ENCODE measurements at regions not wholly inside any gene's neighbourhood (a gene's known extent, or its start where the extent isn't known, plus 50 kb on each side); places are given as distances from the start of the nearest gene placed in this dataset.

DNA sequence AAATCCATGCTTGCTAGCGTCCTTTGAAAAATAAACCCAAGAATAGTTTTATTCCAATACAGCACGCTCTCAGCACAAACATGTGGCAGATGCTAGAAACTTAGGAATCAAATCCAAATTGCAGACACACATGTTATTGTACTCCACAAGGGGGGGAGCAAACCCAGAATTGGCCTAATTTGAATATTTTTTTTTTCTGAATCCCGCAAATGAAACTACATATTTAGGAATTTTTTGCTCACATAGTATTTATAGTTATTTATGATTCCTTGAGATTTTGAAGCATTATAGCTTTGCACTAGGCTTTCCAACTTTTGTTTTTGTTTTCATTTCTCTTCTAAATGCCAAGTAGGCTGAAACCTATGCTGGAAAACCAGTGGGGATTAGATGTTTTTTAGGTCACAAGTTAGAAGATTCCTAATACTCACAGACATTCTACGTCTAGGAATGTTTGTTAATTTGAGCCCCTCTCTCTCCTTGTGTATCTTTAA is 59.3 kb upstream of the CDH11 start:
- H3F3A ChIP-seq (ENCODE audit: low read length, unreplicated experiment) = no peaks in the 10 kb centered on the region
- no peak overlapping the region for H2AFZ ChIP-seq (ENCODE audit: low read length)
- no peaks in the 10 kb centered on the region for H4K20me1 ChIP-seq (ENCODE audit: low read length)
- no TSS peak for BruUV-seq (replicated peaks)
- no peaks in the 10 kb centered on the region for H3K36me3 ChIP-seq (ENCODE audit: low read depth, low read length)
- ChIA-PET POLR2A (ENCODE audit: unreplicated experiment) (interaction anchor here (0.6 kb wide), 1 partner anchor 602 kb away, joined by 3 read pairs; no protein-coding TSS in a partner anchor), CTCF (no interaction called here)
- no peak for DNase-seq
- intact Hi-C loops (cut with micrococcal nuclease) = no loop called here
- H3K27me3 ChIP-seq (ENCODE audit: low read length) = no peaks in the 10 kb centered on the region
- H3K27ac ChIP-seq (ENCODE audit: low read length) = no peak overlapping the region
- no peaks in the 10 kb centered on the region for H3K4me1 ChIP-seq (ENCODE audit: insufficient read depth, low read length)
- no peak overlapping the region for H3K4me3 ChIP-seq (ENCODE audit: low read length)
- TF ChIP-seq EZH2 (IDR thresholded peaks at IDR 0.05; ENCODE audit: low read length, unreplicated experiment) (no peak), EZH2phosphoT487 (IDR thresholded peaks at IDR 0.05; ENCODE audit: borderline replicate concordance, low read length) (no peak)
- TF ChIP-seq, protein P1, sequence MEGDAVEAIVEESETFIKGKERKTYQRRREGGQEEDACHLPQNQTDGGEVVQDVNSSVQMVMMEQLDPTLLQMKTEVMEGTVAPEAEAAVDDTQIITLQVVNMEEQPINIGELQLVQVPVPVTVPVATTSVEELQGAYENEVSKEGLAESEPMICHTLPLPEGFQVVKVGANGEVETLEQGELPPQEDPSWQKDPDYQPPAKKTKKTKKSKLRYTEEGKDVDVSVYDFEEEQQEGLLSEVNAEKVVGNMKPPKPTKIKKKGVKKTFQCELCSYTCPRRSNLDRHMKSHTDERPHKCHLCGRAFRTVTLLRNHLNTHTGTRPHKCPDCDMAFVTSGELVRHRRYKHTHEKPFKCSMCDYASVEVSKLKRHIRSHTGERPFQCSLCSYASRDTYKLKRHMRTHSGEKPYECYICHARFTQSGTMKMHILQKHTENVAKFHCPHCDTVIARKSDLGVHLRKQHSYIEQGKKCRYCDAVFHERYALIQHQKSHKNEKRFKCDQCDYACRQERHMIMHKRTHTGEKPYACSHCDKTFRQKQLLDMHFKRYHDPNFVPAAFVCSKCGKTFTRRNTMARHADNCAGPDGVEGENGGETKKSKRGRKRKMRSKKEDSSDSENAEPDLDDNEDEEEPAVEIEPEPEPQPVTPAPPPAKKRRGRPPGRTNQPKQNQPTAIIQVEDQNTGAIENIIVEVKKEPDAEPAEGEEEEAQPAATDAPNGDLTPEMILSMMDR (conservative IDR thresholded peaks at IDR 0.05; ENCODE audit: low read depth, low read length) = no peak
- H3K79me2 ChIP-seq (ENCODE audit: low read length) = no peaks in the 10 kb centered on the region
- no peak for ATAC-seq
- H3K9me3 ChIP-seq (ENCODE audit: low read length) = no peaks in the 10 kb centered on the region
- no peaks in the 10 kb centered on the region for H3K9me2 ChIP-seq (replicated peaks; ENCODE audit: low read length)
- H3K4me2 ChIP-seq (ENCODE audit: low read length) = no peak overlapping the region
- H3K9ac ChIP-seq (ENCODE audit: low read length) = no peak overlapping the region

DNA sequence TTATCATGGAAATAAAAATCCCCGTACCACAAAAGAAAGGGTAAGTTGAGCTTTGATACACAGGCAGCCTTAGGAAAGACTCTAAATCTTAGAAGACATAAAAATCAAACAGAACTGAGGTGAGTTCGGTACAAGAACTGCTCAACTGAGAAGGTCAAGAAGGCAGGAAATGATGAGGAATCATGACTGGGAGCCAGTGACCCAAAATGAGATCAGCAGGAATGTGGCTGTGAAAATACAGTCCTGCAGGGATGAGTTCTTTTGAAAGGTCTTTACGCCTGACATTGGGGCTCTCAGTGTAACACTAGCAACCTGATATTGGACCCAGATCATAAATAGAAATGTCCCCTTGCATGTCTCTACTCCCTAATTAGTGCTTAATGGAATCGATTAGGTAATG is 56.3 kb upstream of the CDH11 start:
- no peak for TF ChIP-seq EZH2phosphoT487 (IDR thresholded peaks at IDR 0.05; ENCODE audit: borderline replicate concordance, low read length)
- TF ChIP-seq EZH2 (IDR thresholded peaks at IDR 0.05; ENCODE audit: low read length, unreplicated experiment) = no peak
- TF ChIP-seq, protein P1 (conservative IDR thresholded peaks at IDR 0.05; ENCODE audit: low read depth, low read length) = no peak

DNA sequence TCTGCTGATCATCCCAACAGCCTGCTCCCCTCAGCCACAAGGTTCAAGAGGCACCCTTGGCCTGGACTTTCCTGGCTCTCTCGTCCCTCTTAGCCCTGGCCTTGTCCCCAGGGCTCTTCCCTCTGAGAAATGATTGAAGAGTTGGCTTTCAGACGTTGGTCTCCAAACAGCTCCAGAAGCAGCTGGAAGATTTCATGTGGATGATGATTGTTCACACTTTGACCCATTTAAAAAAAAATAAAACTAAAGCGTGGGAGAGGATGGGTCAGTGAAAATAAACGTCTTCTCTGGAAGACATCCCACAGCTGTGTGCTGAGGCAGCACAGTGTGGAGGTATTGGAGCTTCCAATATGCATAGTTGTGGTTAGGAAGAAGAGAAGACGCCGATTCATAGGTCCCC is 54.7 kb upstream of the CDH11 start:
- H3K9me3 ChIP-seq (ENCODE audit: low read length) = no peaks in the 10 kb centered on the region
- no peak overlapping the region for H3K27ac ChIP-seq (ENCODE audit: low read length)
- intact Hi-C loops (cut with micrococcal nuclease) = no loop called here
- no peak overlapping the region for H3K4me2 ChIP-seq (ENCODE audit: low read length)
- H3K9me2 ChIP-seq (replicated peaks; ENCODE audit: low read length) = no peaks in the 10 kb centered on the region
- H3K36me3 ChIP-seq (ENCODE audit: low read depth, low read length) = no peaks in the 10 kb centered on the region
- H3F3A ChIP-seq (ENCODE audit: low read length, unreplicated experiment) = no peaks in the 10 kb centered on the region
- no peaks in the 10 kb centered on the region for H3K79me2 ChIP-seq (ENCODE audit: low read length)
- no peaks in the 10 kb centered on the region for H4K20me1 ChIP-seq (ENCODE audit: low read length)
- DNase-seq (no peak), ATAC-seq (no peak)
- H3K4me1 ChIP-seq (ENCODE audit: insufficient read depth, low read length) = no peaks in the 10 kb centered on the region
- H3K4me3 ChIP-seq (ENCODE audit: low read length) = no peak overlapping the region
- CTCF ChIA-PET = no interaction called here
- no peaks in the 10 kb centered on the region for H3K27me3 ChIP-seq (ENCODE audit: low read length)
- TF ChIP-seq EZH2phosphoT487 (IDR thresholded peaks at IDR 0.05; ENCODE audit: borderline replicate concordance, low read length) (no peak), EZH2 (IDR thresholded peaks at IDR 0.05; ENCODE audit: low read length, unreplicated experiment) (no peak)
- TF ChIP-seq, protein P1 (conservative IDR thresholded peaks at IDR 0.05; ENCODE audit: low read depth, low read length) = no peak
- BruUV-seq (replicated peaks) = no TSS peak
- POLR2A ChIA-PET (ENCODE audit: unreplicated experiment) = no interaction called here
- H3K9ac ChIP-seq (ENCODE audit: low read length) = no peak overlapping the region
- no peak overlapping the region for H2AFZ ChIP-seq (ENCODE audit: low read length)

More for the DNA sequence above, 56.3 kb upstream of the CDH11 start:
- Histone ChIP-seq H2AFZ (ENCODE audit: low read length) (no peak overlapping the region), H3F3A (ENCODE audit: low read length, unreplicated experiment) (no peaks in the 10 kb centered on the region), H3K4me2 (ENCODE audit: low read length) (no peak overlapping the region), H3K9me2 (replicated peaks; ENCODE audit: low read length) (no peaks in the 10 kb centered on the region), H3K4me3 (ENCODE audit: low read length) (no peak overlapping the region), H4K20me1 (ENCODE audit: low read length) (no peaks in the 10 kb centered on the region), H3K9me3 (ENCODE audit: low read length) (no peaks in the 10 kb centered on the region), H3K36me3 (ENCODE audit: low read depth, low read length) (no peaks in the 10 kb centered on the region), H3K79me2 (ENCODE audit: low read length) (no peaks in the 10 kb centered on the region), H3K9ac (ENCODE audit: low read length) (no peak overlapping the region), H3K27me3 (ENCODE audit: low read length) (no peaks in the 10 kb centered on the region), H3K4me1 (ENCODE audit: insufficient read depth, low read length) (no peaks in the 10 kb centered on the region), H3K27ac (ENCODE audit: low read length) (no peak overlapping the region)
- POLR2A ChIA-PET (ENCODE audit: unreplicated experiment) = no interaction called here
- BruUV-seq (replicated peaks) = no TSS peak
- intact Hi-C loops (cut with micrococcal nuclease) = no loop called here
- ATAC-seq (no peak), DNase-seq (peak; percentile 9)
- CTCF ChIA-PET = no interaction called here
